ENCODE measurements at regions not wholly inside any gene's neighbourhood (a gene's known extent, or its start where the extent isn't known, plus 50 kb on each side); places are given as distances from the start of the nearest gene placed in this dataset.
"Not testable (repeated sequence)": the region's sequence is repeated elsewhere in the genome, so short reads cannot be mapped to it uniquely, and the experiment has no call there.

DNA sequence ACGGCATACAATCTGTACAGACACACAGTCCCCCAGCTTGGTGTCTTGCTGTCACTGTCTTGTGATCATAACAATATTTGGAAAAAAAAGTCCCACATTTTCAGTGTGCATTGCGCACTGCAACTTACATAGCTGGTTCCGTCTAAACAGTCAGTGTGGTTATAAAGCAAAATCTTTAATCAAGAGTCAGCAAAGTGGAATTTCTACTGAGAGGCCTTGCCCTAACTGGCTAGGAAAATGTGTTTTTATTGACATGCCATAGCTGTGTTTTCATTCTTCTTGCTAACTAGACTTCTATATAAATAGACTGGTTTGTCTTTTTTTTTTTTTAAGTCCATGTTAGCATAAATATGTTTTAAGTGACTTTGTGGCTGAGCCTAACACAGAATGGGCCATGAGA is 174.8 kb downstream of the POLR2M start:
- DNase-seq (ENCODE audit: low spot score) = no peak

DNA sequence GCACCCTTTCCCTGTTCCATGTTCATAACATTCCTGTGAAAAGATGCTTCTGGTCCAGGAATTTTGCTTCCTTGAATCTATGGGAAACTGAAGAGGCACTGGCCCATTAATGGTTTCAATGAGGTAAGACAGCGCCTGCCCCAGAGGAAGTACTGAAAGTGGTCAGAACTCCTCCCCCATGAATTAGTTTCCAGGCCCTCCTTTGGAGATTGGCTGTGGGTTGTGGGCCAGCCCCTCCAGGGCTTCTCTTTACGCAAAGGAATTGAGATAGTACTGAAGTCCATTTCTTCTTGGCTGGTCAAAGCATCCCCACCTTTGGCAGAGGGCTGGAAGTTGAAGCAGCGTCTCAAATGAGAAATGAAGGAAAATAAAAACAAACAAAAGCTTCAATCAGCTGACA is 175.5 kb downstream of the POLR2M start:
- DNase-seq (ENCODE audit: low spot score) = no peak

DNA sequence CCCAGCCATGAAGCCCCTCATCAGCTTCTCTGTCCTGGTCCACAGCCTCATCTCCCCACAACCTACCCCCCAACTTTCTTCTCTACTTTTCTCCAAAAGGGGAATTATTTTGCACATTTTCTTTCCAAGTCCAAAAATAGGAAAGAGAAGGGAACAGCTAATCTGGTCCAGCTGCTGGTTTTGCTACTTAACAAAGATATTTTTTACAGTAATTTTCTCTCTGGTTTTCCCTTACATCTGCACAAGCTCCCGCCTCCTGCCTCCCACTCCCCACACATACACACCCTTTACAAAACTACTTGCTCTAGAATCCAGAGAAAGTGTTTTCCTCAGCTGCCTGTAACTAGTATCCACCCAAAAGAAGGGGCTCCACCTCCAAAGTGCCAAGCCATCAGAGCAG is 177.2 kb downstream of the POLR2M start:
- DNase-seq (ENCODE audit: low spot score) = no peak

GRCh38 chr15:57884936-57885335 is 178.4 kb downstream of the POLR2M start:
- DNase-seq (ENCODE audit: low spot score) = no peak

DNA sequence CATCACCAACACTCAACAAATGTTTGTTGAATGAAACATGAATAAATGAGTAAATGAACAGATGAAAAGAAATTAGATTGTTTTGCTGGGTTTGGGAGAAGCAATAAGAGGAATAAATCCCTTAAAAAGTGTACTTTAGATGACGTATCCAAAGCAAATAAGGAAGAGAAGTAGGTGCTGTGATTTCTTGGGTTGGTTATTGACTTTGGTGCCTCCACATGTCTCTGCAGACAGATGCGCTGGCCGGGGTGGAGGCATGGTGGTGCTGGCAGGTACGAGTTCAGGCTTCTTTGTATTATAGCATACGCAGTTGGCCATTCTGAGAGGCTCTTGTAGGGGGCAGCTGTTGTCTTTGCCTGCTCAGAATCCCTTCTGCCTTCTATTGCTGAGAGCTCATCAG is 178.9 kb downstream of the POLR2M start:
- no peak for DNase-seq (ENCODE audit: low spot score)

GRCh38 chr15:57887825-57888224 is 177.7 kb downstream of the ALDH1A2 start:
- DNase-seq (ENCODE audit: low spot score) = no peak

DNA sequence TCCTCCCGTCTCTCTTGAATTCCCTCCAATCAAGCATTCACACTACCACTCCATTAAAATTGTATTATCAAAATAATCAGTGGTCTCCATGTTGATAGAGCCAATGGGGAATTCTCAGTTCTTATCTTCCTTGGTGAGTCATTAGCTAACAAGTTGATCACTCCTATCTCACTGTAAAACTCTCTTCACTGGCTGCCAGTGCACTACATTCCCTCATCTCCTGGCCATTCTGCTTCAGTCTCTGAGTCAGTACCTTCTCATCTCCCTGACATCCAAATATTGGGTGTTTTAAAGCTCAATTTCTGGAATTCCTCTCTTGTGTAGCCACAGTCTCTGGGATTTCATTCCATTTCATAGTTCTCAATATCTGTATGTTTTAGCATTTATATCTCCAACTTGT is 175.2 kb downstream of the ALDH1A2 start:
- DNase-seq (ENCODE audit: low spot score) = no peak

DNA sequence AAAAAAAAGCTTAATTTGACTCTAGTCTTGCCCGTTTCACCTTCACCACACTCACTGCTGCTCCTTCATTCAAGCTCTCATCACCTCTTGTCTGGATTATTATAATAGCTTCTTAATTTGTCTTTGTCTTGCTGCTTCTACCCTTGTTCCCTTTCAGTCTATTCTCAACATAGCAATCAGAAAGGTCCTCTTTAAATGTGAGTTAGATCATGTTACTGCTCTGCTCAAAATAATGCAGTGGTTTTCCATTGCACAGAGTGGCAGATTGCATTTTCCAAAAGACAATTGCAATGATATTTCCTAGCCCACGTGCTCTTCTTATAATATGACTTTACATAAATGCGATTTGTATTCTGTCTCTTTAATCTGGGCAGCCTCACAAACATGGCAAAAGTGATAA is 174.6 kb downstream of the ALDH1A2 start:
- no peak for DNase-seq (ENCODE audit: low spot score)

DNA sequence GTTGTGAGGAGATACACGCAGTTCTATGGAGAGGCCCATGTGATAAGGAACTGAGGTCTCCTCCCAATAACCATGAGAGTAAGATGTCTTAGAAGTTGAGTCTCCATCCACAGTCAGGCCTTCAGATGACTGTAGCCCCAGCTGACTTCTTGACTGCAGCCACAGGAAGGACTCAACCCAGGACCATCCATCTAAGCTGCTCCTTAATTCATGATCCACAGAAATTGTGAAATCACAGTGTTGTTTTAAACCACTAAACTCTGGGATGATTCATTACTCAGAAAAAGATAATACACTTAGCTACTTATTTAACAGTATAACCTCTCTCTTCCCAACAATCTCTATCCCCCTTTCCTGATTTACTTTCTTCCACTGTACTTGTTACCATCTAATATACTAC is 173.3 kb downstream of the ALDH1A2 start:
- no peak for DNase-seq (ENCODE audit: low spot score)

GRCh38 chr15:57893040-57893439 is 172.5 kb downstream of the ALDH1A2 start:
- no peak for DNase-seq (ENCODE audit: low spot score)

GRCh38 chr15:57895291-57895690 is 170.2 kb downstream of the ALDH1A2 start:
- DNase-seq (ENCODE audit: low spot score) = no peak

- DNase-seq (ENCODE audit: low spot score) = no peak
These were observed 169.4 kb downstream of the ALDH1A2 start for GRCh38 chr15:57896114-57896513.

DNA sequence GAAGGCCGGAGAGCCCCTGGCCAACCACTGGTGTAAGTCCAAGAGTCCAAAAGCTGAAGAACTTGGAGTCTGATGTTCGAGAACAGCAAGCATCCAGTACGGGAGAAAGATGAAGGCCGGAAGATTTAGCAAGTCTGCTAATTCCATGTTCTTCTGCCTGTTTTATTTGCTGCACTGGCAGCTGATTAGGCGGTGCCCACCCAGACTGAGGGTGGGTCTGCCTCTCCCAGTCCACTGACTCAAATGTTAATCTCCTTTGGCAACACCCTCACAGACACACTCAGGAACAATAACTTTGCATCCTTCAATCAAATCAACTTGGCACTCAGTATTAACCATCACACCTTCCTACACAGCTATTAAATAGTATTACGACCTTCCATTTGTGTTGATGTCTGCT is 168.6 kb downstream of the ALDH1A2 start:
- not testable (repeated sequence) for DNase-seq (ENCODE audit: low spot score)

- DNase-seq (ENCODE audit: low spot score) = no peak
These were observed 167.6 kb downstream of the ALDH1A2 start for GRCh38 chr15:57897870-57898269.

- no peak for DNase-seq (ENCODE audit: low spot score)
These were observed 163.4 kb downstream of the ALDH1A2 start for GRCh38 chr15:57902155-57902554.

Measured in D341Med (cell line).